GOT3 (cell line): ENCODE measurements at regions not wholly inside any gene's neighbourhood (a gene's known extent, or its start where the extent isn't known, plus 50 kb on each side); places are given as distances from the start of the nearest gene placed in this dataset.

Experiments
- DNase-seq: peaks from one replicate; lab custom pipeline; 2025; ENCODE audit warnings: mixed read lengths; lab: John Stamatoyannopoulos, UW

- DNase-seq = no peak
These were observed 367.1 kb downstream of the CDK5RAP2 start for GRCh38 chr9:120212853-120213200.

GRCh38 chr9:120212153-120212852 is 367.7 kb downstream of the CDK5RAP2 start:
- no peak for DNase-seq

- DNase-seq = no peak
These were observed 369.7 kb downstream of the CDK5RAP2 start for GRCh38 chr9:120210274-120210673.

- no peak for DNase-seq
These were observed 376.9 kb downstream of the CDK5RAP2 start for GRCh38 chr9:120202856-120203654.

GRCh38 chr9:120198027-120198426 is 381.9 kb downstream of the CDK5RAP2 start:
- DNase-seq = no peak

- DNase-seq = no peak
These were observed 382.4 kb downstream of the CDK5RAP2 start for GRCh38 chr9:120197605-120198004.

- DNase-seq = no peak
These were observed 388.8 kb downstream of the CDK5RAP2 start for GRCh38 chr9:120191141-120191540.

GRCh38 chr9:120187758-120188157 is 392.2 kb downstream of the CDK5RAP2 start:
- no peak for DNase-seq

- no peak for DNase-seq
These were observed 393.7 kb downstream of the CDK5RAP2 start for GRCh38 chr9:120186276-120186675.

GRCh38 chr9:120184266-120184665 is 395.7 kb downstream of the CDK5RAP2 start:
- no peak for DNase-seq

- DNase-seq = no peak
These were observed 396.4 kb downstream of the CDK5RAP2 start for GRCh38 chr9:120183615-120184014.

- DNase-seq = no peak
These were observed 398.0 kb downstream of the CDK5RAP2 start for GRCh38 chr9:120182011-120182410.

GRCh38 chr9:120177121-120177520 is 402.8 kb downstream of the CDK5RAP2 start:
- DNase-seq = no peak

- no peak for DNase-seq
These were observed 404.9 kb downstream of the CDK5RAP2 start for GRCh38 chr9:120175031-120175430.

- DNase-seq = no peak
These were observed 418.2 kb downstream of the CDK5RAP2 start for GRCh38 chr9:120161776-120162175.

- no peak for DNase-seq
These were observed 421.7 kb downstream of the CDK5RAP2 start for GRCh38 chr9:120158221-120158620.

GRCh38 chr9:120156376-120156775 is 423.6 kb downstream of the CDK5RAP2 start:
- DNase-seq = no peak

- no peak for DNase-seq
These were observed 426.7 kb downstream of the CDK5RAP2 start for GRCh38 chr9:120153258-120153657.

- no peak for DNase-seq
These were observed 427.7 kb downstream of the CDK5RAP2 start for GRCh38 chr9:120152295-120152694.

- no peak for DNase-seq
These were observed 428.2 kb downstream of the CDK5RAP2 start for GRCh38 chr9:120151806-120152205.

- DNase-seq = no peak
These were observed 428.8 kb downstream of the CDK5RAP2 start for GRCh38 chr9:120151149-120151548.

GRCh38 chr9:120138955-120139354 is 441.0 kb downstream of the CDK5RAP2 start:
- no peak for DNase-seq

GRCh38 chr9:120137186-120137840 is 442.7 kb downstream of the CDK5RAP2 start:
- DNase-seq = no peak
